MM.1S (cell line): ENCODE measurements at regions not wholly inside any gene's neighbourhood (a gene's known extent, or its start where the extent isn't known, plus 50 kb on each side); places are given as distances from the start of the nearest gene placed in this dataset.

Experiments
- DNase-seq: peaks from one replicate; pipeline ENCODE4 v3.0.0-alpha.2; 2015
- H2AFZ ChIP-seq: fragments of 300-600 bp; sonication (generic); 2 replicates; pipeline ENCODE4 v1.6.0; 2016; ENCODE audit warnings: antibody characterized with exemption, low read length
- H3F3A ChIP-seq: fragments of 300-600 bp; sonication (generic); 2 replicates; pipeline ENCODE4 v1.6.1; 2016; ENCODE audit warnings: mild to moderate bottlenecking, antibody characterized with exemption, low read length, moderate library complexity, mixed read lengths; ENCODE audit not compliant: insufficient read depth
- H3K27ac ChIP-seq: fragments of 300-600 bp; sonication (generic); 2 replicates; pipeline ENCODE4 v1.5.1; 2016; ENCODE audit warnings: mild to moderate bottlenecking, low read length
- H3K27me3 ChIP-seq: fragments of 300-600 bp; sonication (generic); replicated peaks from 2 replicates; pipeline ENCODE4 v1.6.0; 2016; ENCODE audit warnings: low read length; ENCODE audit not compliant: insufficient read depth
- H3K36me3 ChIP-seq: fragments of 300-600 bp; sonication (generic); replicated peaks from 2 replicates; pipeline ENCODE4 v1.6.1; 2016; ENCODE audit warnings: mild to moderate bottlenecking, low read length, mixed read lengths; ENCODE audit not compliant: insufficient read depth
- H3K4me1 ChIP-seq: fragments of 300-600 bp; sonication (generic); 2 replicates; pipeline ENCODE4 v1.6.1; 2016; ENCODE audit warnings: low read length, mixed read lengths
- H3K4me2 ChIP-seq: fragments of 300-600 bp; sonication (generic); 2 replicates; pipeline ENCODE4 v1.6.0; 2016; ENCODE audit warnings: low read depth, low read length
- H3K4me3 ChIP-seq: fragments of 300-600 bp; sonication (generic); 2 replicates; pipeline ENCODE4 v1.5.1; 2016; ENCODE audit warnings: low read length, mixed read lengths
- H3K79me2 ChIP-seq: fragments of 300-600 bp; sonication (generic); 2 replicates; pipeline ENCODE4 v1.6.1; 2016; ENCODE audit warnings: mixed run types, low read length, mixed read lengths
- H3K9ac ChIP-seq: fragments of 300-600 bp; sonication (generic); 2 replicates; pipeline ENCODE4 v1.6.1; 2016; ENCODE audit warnings: low read length, mixed read lengths
- H3K9me2 ChIP-seq: fragments of 300-600 bp; sonication (generic); replicated peaks from 2 replicates; pipeline ENCODE4 v1.6.1; 2016; ENCODE audit warnings: mild to moderate bottlenecking, low read length, mixed read lengths; ENCODE audit not compliant: insufficient read depth
- H3K9me3 ChIP-seq: fragments of 300-600 bp; sonication (generic); replicated peaks from 2 replicates; pipeline ENCODE4 v1.6.1; 2016; ENCODE audit warnings: mild to moderate bottlenecking, low read length, mixed read lengths; ENCODE audit not compliant: insufficient read depth
- H4K20me1 ChIP-seq: fragments of 300-600 bp; sonication (generic); 2 replicates; pipeline ENCODE4 v1.6.1; 2016; ENCODE audit warnings: mild to moderate bottlenecking, low read length, moderate library complexity, mixed read lengths; ENCODE audit not compliant: insufficient read depth
- EZH2 ChIP-seq: fragments of 300-600 bp; sonication (generic); optimal IDR thresholded peaks from 2 replicates; pipeline ENCODE3; 2017; ENCODE audit warnings: low read depth, mild to moderate bottlenecking, antibody characterized with exemption, low read length, mixed read lengths
- EZH2phosphoT487 ChIP-seq: fragments of 300-600 bp; sonication (generic); IDR thresholded peaks from 2 replicates; pipeline ENCODE4 v1.6.1; 2018; ENCODE audit warnings: antibody characterized with exemption, low read length
- TF ChIP-seq, protein P1 (sequence below): fragments of 300-600 bp; sonication (generic); IDR thresholded peaks from 2 replicates; pipeline ENCODE4 v1.5.1; 2016; ENCODE audit warnings: antibody characterized with exemption, low read length, mixed read lengths

DNA sequence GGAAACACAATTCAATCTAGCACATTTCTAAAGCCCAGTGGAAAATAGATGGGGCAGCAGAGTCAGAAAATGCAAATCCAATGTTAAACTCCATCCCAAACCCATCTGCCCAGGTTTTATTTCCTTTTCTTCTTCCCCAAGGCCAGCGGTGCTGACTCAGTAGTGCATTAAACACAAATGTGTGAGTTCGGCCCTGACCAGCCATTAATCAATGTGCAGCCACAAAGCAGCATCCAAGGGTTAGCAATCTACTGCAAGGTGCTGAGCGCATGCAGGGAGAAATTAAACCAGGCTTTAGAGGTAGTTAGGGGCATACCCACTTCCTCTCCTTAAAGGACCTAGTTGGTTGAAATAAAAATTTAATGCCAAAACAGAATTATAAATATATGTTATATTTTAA is 583.3 kb upstream of the PPP2R3A start:
- no peak overlapping the region for H3K27ac ChIP-seq
- TF ChIP-seq EZH2phosphoT487 (no peak), EZH2 (no peak)
- TF ChIP-seq, protein P1, sequence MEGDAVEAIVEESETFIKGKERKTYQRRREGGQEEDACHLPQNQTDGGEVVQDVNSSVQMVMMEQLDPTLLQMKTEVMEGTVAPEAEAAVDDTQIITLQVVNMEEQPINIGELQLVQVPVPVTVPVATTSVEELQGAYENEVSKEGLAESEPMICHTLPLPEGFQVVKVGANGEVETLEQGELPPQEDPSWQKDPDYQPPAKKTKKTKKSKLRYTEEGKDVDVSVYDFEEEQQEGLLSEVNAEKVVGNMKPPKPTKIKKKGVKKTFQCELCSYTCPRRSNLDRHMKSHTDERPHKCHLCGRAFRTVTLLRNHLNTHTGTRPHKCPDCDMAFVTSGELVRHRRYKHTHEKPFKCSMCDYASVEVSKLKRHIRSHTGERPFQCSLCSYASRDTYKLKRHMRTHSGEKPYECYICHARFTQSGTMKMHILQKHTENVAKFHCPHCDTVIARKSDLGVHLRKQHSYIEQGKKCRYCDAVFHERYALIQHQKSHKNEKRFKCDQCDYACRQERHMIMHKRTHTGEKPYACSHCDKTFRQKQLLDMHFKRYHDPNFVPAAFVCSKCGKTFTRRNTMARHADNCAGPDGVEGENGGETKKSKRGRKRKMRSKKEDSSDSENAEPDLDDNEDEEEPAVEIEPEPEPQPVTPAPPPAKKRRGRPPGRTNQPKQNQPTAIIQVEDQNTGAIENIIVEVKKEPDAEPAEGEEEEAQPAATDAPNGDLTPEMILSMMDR = no peak
- H3K36me3 ChIP-seq = no peaks in the 10 kb centered on the region
- no peaks in the 10 kb centered on the region for H3K4me1 ChIP-seq
- H3K4me3 ChIP-seq = no peak overlapping the region
- no peak overlapping the region for H3K4me2 ChIP-seq
- no peak overlapping the region for H3K9ac ChIP-seq
- H2AFZ ChIP-seq = no peak overlapping the region
- H3K9me3 ChIP-seq = no peaks in the 10 kb centered on the region
- no peaks in the 10 kb centered on the region for H4K20me1 ChIP-seq
- H3K9me2 ChIP-seq = no peaks in the 10 kb centered on the region
- H3K79me2 ChIP-seq = no peaks in the 10 kb centered on the region
- no peaks in the 10 kb centered on the region for H3F3A ChIP-seq
- H3K27me3 ChIP-seq = no peaks in the 10 kb centered on the region
- no peak for DNase-seq

DNA sequence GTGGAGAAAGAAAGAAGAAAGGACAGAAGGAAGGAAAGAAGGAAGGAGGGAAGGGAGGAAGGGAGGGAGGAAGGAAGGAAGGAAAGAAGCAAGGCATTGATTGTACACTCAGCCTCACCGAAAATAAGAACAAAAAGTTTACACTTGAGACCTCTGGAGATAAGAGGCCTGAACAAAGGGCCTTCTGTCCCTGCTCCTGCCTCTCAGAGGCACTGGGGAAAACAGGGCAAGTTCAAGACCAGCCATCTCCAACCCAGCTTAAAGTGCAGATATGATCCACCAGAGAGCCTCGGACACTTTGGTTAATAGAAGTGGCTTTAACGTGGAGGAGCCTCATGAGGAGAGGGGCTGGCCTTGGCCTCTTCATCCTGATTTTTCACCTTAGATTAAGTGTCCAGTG is 582.9 kb upstream of the PPP2R3A start:
- no peaks in the 10 kb centered on the region for H3F3A ChIP-seq
- H3K9me3 ChIP-seq = no peaks in the 10 kb centered on the region
- no peaks in the 10 kb centered on the region for H3K4me1 ChIP-seq
- no peak overlapping the region for H3K4me2 ChIP-seq
- H3K27me3 ChIP-seq = no peaks in the 10 kb centered on the region
- no peaks in the 10 kb centered on the region for H4K20me1 ChIP-seq
- TF ChIP-seq EZH2phosphoT487 = no peak
- TF ChIP-seq, protein P1 = no peak
- DNase-seq = no peak
- no peak overlapping the region for H3K9ac ChIP-seq
- no peak overlapping the region for H2AFZ ChIP-seq
- no peaks in the 10 kb centered on the region for H3K79me2 ChIP-seq
- H3K27ac ChIP-seq = no peak overlapping the region
- H3K36me3 ChIP-seq = no peaks in the 10 kb centered on the region
- H3K9me2 ChIP-seq = no peaks in the 10 kb centered on the region
- H3K4me3 ChIP-seq = no peak overlapping the region

DNA sequence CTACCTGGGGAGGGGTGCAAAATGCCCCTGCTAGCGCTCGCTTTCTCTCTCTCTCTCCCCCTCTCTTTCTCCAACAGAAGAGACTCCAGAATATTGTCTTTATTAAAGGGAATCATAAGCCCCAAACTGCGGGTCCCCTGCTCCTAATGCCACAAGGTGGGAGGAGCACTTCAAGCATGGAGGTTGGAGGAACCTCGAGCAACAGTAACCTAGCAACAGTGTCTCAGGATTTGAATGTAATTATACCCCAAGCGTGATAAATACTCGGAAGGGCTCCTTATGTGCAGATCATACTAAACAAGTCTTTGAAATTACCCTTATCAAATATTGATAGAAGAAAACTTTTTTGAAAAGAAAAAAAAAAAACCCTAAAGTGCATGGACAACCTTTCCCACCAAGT is 582.2 kb upstream of the PPP2R3A start:
- TF ChIP-seq EZH2phosphoT487 = no peak
- TF ChIP-seq, protein P1 = no peak
- no peak for TF ChIP-seq EZH2
- Histone ChIP-seq H3K4me1 (no peaks in the 10 kb centered on the region), H3K79me2 (no peaks in the 10 kb centered on the region), H3F3A (no peaks in the 10 kb centered on the region), H4K20me1 (no peaks in the 10 kb centered on the region), H3K9me2 (no peaks in the 10 kb centered on the region), H3K9ac (no peak overlapping the region), H2AFZ (no peak overlapping the region), H3K4me2 (no peak overlapping the region), H3K27ac (no peak overlapping the region), H3K36me3 (no peaks in the 10 kb centered on the region), H3K27me3 (no peaks in the 10 kb centered on the region), H3K4me3 (no peak overlapping the region), H3K9me3 (no peaks in the 10 kb centered on the region)
- no peak for DNase-seq

DNA sequence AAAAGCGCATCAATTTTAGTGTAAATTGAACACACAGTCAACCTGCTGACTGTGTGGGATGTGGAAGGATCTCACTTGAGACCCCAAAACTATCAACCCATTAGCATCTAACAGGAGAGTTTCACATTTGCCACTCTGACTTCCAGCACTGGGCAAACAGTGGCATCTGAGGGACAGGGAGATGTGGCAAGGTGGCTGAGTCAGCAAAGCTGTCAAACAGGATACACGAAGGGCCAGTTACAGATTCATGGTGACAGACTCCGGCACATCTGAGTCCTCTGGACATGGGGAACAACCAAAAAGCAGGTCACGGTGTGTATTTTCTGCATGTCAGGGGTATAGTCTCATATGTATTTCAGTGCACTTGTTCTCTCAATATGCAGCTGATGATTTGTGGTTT is 573.4 kb upstream of the PPP2R3A start:
- H3K4me3 ChIP-seq = no peak overlapping the region
- H3K36me3 ChIP-seq = no peaks in the 10 kb centered on the region
- no peaks in the 10 kb centered on the region for H3K79me2 ChIP-seq
- H3K4me2 ChIP-seq = no peak overlapping the region
- no peak overlapping the region for H3K27ac ChIP-seq
- 0 out of 2 replicates have a peak, but pooled peaks cover 3% of the 10 kb centered on the region for H3K9me2 ChIP-seq
- no peaks in the 10 kb centered on the region for H3K4me1 ChIP-seq
- H4K20me1 ChIP-seq = no peaks in the 10 kb centered on the region
- TF ChIP-seq EZH2phosphoT487 = no peak
- TF ChIP-seq EZH2 = no peak
- no peaks in the 10 kb centered on the region for H3F3A ChIP-seq
- no peak overlapping the region for H2AFZ ChIP-seq
- no peaks in the 10 kb centered on the region for H3K27me3 ChIP-seq
- DNase-seq = no peak
- H3K9me3 ChIP-seq = no peaks in the 10 kb centered on the region
- no peak overlapping the region for H3K9ac ChIP-seq
